ENCODE measurements at regions not wholly inside any gene's neighbourhood (a gene's known extent, or its start where the extent isn't known, plus 50 kb on each side); places are given as distances from the start of the nearest gene placed in this dataset.
"Not testable (repeated sequence)": the region's sequence is repeated elsewhere in the genome, so short reads cannot be mapped to it uniquely, and the experiment has no call there.

DNA sequence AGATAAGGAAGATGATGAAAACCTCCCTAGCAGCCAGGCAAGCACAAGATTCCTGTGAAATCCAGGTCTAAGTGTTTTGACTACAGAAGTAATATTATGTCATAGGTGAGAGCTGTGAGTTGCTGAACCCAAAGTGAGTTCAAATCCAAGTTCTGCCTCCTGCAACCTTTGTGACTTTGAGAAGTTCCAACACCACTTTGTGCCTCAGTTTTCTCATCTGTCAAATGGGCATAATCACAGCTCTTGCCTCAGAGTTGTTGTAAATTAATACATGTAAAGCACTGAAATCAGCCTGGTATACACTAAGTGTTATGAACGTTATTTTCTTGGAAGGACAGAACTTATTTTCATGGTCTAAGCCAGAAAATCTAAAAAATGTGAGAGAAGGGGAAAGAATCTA is 210.3 kb upstream of the FRG2C start:
- not testable (repeated sequence) for DNase-seq

- DNase-seq: not testable (repeated sequence)
Measured at GRCh38 chr3:75474530-75474929, 189.6 kb upstream of the FRG2C start.

DNA sequence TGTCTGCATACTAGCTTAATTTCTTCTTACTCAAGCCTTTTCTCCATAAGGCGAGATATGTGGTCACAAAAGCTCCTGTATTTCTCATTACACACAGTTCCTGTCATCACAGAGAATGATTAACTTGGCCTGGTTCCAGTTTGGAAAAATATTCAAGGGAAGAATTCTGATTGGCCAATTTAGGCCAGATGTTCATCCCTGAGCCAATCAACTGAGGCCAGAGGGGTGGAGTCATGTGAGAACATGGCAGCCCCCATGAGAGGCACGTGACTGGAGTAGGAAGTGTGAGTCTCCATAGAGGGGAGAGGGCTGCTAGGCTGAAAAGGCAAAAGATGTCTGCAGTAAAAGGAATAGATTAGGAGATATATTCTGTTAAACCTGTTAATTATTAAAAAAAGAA is 167.5 kb upstream of the FRG2C start:
- DNase-seq: not testable (repeated sequence)

- DNase-seq: not testable (repeated sequence)
Measured at GRCh38 chr3:75500357-75500756, 163.8 kb upstream of the FRG2C start.

DNA sequence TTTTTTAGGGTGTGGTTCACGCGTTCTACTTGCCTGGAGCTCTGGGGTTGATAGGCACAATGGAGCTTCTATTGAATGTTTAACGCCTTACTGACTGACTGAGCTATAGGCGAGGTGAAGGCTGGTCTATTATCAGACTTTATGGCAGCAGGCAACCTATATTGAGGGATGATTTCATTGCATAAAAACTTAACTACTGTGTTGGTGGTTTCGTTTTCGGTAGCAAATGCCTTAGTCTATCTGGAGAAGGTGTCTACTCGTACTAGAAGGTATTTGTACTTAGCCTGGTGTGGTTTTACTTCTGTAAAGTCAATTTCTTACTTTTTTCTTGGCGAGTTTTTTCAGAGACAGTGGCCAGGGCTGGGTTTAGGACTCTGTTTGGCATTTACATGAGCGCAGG is 162.0 kb upstream of the FRG2C start:
- not testable (repeated sequence) for DNase-seq

DNA sequence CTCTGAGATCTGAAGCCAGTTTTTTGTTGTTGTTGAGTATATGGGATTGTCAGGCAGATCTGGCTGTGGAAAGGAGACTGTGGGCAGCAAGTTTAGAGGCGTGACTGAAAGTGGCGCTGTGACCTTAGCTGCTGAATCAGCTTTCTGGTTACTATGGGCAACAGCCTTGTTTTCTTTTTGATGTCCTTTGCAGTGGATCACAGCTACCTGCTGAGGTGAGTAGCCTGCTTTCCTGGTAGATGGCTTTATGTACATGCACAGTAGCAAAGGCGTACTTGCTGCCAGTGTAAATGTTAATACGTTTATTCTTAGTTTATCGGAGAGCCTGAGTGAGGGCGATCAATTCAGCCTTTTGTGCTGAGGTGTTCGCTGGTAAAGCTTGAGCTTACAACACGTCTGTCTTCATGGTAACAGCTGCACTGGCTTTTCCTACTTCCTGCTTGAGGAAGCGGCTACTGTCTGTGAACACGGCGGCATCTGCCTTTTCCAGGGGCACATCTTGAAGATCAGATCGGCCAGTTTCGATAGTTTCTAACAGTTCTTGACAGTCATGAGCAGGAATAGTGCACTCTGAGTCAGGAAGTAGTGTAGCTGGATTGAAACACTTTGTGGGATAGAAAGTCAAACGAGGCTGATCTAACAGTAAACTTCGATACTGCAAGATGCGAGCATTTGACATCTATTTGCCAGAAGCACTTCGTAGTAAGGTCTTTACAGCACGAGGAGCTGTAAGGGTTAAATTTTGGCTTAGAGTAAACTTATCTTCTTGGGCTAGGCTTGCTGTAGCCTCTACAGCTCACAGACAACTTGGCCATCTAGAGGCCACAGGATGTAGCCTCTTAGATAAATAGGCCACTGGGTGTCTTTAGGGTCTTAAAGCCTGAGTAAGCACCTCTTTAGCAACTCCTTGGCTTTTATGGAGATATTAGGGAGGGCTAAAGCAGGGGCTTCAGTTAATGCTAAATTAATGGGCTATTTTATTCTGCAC is 161.1 kb upstream of the FRG2C start:
- DNase-seq: not testable (repeated sequence)

- DNase-seq: no peak
Measured at GRCh38 chr3:75506603-75507002, 157.5 kb upstream of the FRG2C start.

DNA sequence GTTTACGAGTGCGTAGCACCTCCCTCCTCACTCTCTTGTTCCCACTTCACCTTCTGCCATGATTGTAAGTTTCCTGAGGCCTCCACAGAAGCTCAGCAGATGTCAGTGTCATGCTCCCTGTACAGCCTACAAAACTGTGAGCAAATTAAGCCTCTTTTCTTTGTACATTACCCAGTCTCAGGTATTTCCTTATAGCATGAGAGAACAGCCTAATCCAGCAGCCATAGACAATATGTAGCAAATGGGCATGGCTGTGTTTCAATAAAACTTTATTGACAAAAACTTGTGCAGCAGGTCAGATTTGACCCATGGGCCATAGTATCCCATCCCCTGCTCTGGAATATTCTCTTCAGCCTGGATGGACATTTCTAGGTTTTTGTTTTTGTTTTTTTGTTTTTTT is 156.2 kb upstream of the FRG2C start:
- not testable (repeated sequence) for DNase-seq

- DNase-seq: not testable (repeated sequence)
Measured at GRCh38 chr3:75527657-75528056, 136.5 kb upstream of the FRG2C start.

DNA sequence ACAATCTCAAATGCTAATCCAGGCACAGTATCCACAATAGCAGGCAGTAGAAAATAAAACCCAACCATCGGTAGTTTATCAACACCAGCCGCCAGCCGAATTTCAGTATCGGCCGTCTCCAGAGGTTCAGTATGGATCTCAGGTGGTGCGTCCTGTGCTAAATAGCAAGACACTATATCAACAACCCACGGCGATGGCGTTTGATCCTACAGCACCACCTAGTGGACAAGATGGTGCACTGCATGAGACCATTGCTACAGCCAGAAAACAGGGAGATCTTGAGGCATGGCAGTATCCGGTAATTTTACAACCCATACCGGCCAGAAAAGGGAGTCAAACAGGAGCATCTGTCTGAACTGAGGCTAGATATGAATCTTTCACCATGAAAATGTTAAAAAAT is 112.0 kb upstream of the FRG2C start:
- not testable (repeated sequence) for DNase-seq

DNA sequence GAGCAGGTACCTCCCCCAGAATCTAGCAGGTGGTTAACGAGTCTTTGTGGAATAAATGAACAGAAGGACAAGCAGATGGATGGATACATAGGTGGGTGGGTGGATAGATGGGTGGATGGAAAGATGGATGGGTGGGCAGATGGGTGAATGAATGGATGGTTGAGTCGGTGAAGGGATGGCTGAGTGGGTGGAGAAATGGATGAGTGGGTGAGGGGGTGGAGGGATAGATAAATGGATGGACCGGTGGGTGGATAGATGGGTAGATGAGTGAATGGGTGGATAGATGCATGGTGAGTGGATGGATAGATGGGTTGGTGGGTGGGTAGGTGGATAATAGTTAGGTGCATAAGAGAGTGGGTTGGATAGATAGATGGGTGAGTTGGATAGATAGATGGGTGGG is 99.7 kb upstream of the FRG2C start:
- DNase-seq: not testable (repeated sequence)

DNA sequence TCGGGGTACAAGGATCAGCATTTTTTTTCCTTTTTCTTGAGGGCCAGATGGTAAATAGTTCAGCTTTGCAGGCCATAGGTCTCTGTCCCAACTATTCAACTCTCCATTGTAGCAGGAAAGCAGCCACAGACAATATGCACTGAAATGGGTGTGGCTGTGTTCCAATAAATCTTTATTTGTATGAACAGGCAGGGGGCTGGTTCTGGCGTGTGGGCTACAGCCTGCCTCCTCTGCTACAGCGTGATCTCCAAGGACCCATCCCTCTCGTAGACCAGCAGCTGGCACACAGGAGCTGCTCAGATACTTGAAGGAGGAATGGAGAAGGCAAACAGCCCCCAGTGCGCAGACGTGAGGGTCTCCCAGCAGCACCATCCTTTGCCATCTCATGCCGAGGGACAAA is 91.8 kb upstream of the FRG2C start:
- not testable (repeated sequence) for DNase-seq

- DNase-seq: not testable (repeated sequence)
Measured at GRCh38 chr3:75579091-75579490, 85.0 kb upstream of the FRG2C start.

DNA sequence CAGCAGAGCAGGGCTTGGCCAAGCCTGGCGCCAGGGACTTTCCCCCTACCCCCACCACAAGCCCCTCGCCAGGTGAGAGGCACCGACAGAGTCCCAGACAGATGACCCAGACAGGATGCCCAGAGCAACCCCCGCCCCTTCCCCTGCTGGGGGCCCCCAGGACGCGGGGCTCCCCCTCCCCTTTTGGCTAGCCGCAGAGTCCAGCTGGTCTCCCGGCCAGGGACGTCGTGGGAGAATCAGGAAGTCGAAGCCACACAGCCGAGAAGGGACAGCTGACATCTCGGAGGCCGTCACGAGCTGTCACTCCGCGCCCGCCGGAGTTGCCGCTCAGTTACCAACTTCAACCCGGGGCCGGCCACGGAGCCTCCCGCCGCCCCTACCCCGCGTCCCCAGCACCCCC is 84.6 kb upstream of the FRG2C start:
- not testable (repeated sequence) for DNase-seq

- DNase-seq: not testable (repeated sequence)
Measured at GRCh38 chr3:75579981-75580782, 83.9 kb upstream of the FRG2C start.

- not testable (repeated sequence) for DNase-seq
Measured at GRCh38 chr3:75582536-75582935, 81.6 kb upstream of the FRG2C start.

- not testable (repeated sequence) for DNase-seq
Measured at GRCh38 chr3:75583116-75583515, 81.0 kb upstream of the FRG2C start.

GRCh38 chr3:75587695-75588094 is 76.4 kb upstream of the FRG2C start:
- not testable (repeated sequence) for DNase-seq

GRCh38 chr3:75590382-75590781 is 73.7 kb upstream of the FRG2C start:
- not testable (repeated sequence) for DNase-seq

- DNase-seq: not testable (repeated sequence)
Measured at GRCh38 chr3:75604286-75604934, 59.7 kb upstream of the FRG2C start.

- DNase-seq: not testable (repeated sequence)
Measured at GRCh38 chr3:75607996-75608395, 56.1 kb upstream of the FRG2C start.

DNA sequence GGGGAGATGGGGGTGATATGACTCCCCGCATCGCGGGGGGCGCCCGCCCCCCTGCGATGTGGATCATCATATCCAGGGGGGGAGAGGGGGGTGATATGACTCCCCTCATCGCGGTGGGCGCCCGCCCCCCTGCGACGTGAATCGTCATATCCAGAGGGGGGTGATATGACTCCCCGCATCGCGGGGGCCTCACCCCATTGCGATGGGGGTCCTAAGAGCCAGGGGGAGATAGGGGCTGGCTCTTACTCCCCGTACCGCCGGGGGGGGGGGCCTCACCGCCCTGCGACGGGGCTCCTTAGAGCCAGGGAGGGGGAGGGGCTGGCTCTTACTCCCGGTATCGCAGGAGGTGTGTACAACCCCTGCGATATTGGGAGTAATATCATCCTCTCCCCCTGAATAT is 54.5 kb upstream of the FRG2C start:
- not testable (repeated sequence) for DNase-seq

- no peak for DNase-seq
Measured at GRCh38 chr3:75610773-75611172, 53.4 kb upstream of the FRG2C start.
